ENCODE measurements at regions not wholly inside any gene's neighbourhood (a gene's known extent, or its start where the extent isn't known, plus 50 kb on each side); places are given as distances from the start of the nearest gene placed in this dataset.

DNA sequence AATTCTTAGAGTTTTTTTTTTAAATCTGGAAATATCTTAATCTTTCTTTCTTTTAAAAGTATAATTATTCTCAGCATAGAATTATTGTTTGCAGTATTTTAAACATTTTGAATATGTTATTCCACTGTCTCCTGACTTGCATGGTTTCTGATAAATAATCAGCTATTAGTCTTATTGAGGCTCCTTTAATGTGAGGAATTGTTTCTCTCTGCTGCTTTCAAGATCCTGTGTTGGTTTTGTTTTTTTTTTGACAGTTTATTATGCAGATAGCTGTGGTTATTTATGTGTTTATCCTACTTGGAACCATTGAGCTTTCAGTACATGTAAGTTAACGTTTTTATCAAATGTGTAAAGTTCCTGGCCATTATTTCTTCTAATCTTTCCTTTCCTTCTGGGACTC, 477.9 kb upstream of the HTR2A start:
- TF ChIP-seq, protein P1, sequence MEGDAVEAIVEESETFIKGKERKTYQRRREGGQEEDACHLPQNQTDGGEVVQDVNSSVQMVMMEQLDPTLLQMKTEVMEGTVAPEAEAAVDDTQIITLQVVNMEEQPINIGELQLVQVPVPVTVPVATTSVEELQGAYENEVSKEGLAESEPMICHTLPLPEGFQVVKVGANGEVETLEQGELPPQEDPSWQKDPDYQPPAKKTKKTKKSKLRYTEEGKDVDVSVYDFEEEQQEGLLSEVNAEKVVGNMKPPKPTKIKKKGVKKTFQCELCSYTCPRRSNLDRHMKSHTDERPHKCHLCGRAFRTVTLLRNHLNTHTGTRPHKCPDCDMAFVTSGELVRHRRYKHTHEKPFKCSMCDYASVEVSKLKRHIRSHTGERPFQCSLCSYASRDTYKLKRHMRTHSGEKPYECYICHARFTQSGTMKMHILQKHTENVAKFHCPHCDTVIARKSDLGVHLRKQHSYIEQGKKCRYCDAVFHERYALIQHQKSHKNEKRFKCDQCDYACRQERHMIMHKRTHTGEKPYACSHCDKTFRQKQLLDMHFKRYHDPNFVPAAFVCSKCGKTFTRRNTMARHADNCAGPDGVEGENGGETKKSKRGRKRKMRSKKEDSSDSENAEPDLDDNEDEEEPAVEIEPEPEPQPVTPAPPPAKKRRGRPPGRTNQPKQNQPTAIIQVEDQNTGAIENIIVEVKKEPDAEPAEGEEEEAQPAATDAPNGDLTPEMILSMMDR (IDR thresholded peaks at IDR 0.05), result no peak
- TF ChIP-seq POLR2A (IDR thresholded peaks at IDR 0.05), result no peak

All from heart left ventricle (tissue), 13 donors.